Erythroblast (primary cell): ENCODE measurements at regions not wholly inside any gene's neighbourhood (a gene's known extent, or its start where the extent isn't known, plus 50 kb on each side); places are given as distances from the start of the nearest gene placed in this dataset.

Source experiments
- GATA1 ChIP-seq: IDR thresholded peaks from 2 replicates; pipeline ENCODE4 v1.6.1; 2011; ENCODE audit warnings: low read depth, mild to moderate bottlenecking, control low read depth, low read length, moderate library complexity
- POLR2A ChIP-seq: IDR thresholded peaks from 2 replicates; pipeline ENCODE4 v1.6.1; 2011; ENCODE audit warnings: mild to moderate bottlenecking, low read length

DNA sequence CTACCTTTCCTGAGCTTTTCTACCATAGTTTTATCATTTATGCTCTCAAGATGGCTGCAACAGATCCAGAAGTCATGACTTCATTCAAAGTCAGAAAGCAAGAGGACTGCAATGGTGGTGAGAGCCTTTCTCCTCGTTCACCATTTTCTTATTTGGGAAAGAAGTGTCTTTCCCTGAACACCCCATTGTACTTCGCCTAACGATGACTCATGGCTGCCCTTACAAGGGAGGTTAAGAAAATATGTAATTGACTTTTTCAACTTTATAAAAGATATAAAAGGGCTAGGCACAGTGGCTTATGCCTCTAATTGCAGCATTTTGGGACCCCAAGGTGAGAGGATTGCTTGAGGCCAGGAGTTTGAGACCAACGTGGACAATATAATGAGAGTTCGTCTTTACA, 541.7 kb downstream of the METTL15 start:
- no peak for TF ChIP-seq POLR2A
- no peak for TF ChIP-seq GATA1
